Osteocyte (in vitro differentiated cells): ENCODE measurements at regions not wholly inside any gene's neighbourhood (a gene's known extent, or its start where the extent isn't known, plus 50 kb on each side); places are given as distances from the start of the nearest gene placed in this dataset.

Experiments
- DNase-seq: peaks from one replicate; pipeline ENCODE4 v3.0.0; 2021; ENCODE audit warnings: mixed read lengths; ENCODE audit not compliant: unreplicated experiment; ENCODE audit errors: extremely low spot score
- H3K27ac Mint-ChIP-seq: one replicate; pipeline ENCODE4 v1.8.0; 2021; ENCODE audit warnings: mild to moderate bottlenecking, mixed read lengths; ENCODE audit not compliant: unreplicated experiment
- H3K27me3 Mint-ChIP-seq: one replicate; pipeline ENCODE4 v1.8.0; 2021; ENCODE audit warnings: mixed read lengths; ENCODE audit not compliant: unreplicated experiment
- H3K36me3 Mint-ChIP-seq: one replicate; pipeline ENCODE4 v1.8.0; 2021; ENCODE audit warnings: mixed read lengths; ENCODE audit not compliant: unreplicated experiment
- H3K4me1 Mint-ChIP-seq: one replicate; pipeline ENCODE4 v1.8.0; 2021; ENCODE audit warnings: mixed read lengths; ENCODE audit not compliant: unreplicated experiment
- H3K4me3 Mint-ChIP-seq: one replicate; pipeline ENCODE4 v1.8.0; 2021; ENCODE audit warnings: mild to moderate bottlenecking, moderate library complexity, mixed read lengths; ENCODE audit not compliant: unreplicated experiment
- H3K9me3 Mint-ChIP-seq: one replicate; pipeline ENCODE4 v1.8.0; 2021; ENCODE audit warnings: mixed read lengths; ENCODE audit not compliant: unreplicated experiment
- TF ChIP-seq, protein P1 (sequence below): fragments of 200-600 bp; sonication (generic); IDR thresholded peaks from 2 replicates; pipeline ENCODE4 v1.5.0; 2021; ENCODE audit warnings: antibody characterized with exemption, mild to moderate bottlenecking, moderate library complexity

DNA sequence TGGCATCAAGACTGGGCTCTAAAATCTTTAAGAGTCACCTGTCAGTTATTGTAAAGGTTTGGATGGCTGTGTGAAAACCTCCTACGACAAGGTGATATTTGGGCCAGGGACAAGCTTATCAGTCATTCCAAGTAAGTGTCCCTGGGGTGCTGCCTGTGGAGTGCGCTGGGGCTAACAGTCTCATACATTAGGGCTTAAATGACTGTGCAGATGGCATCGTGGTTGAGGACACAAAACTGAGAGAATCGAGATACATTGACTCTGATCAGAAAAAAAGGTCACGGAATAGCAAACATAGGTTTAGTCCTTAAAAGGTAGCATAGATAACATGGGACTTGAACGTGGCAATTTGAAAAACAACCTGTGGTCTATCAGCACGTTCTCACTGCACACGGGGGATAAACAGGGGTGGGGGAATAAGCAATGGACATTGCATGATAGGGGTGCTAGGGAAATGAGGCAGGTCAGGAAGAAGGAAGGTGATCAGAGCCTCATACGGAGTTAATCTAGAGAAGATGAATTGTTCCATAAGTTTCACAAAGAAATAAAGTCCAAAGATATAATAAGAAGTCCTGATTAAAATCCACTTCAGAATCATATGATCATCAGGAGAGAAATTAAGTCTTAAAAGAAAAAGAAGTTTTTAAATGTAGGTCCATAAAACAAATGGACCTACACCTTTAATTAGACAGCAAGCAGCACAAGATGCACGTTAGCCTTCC lies 100.3 kb downstream of the DAD1 start:
- Mint-ChIP-seq H3K36me3 (no peaks in the 10 kb centered on the region), H3K27ac (no peak overlapping the region), H3K9me3 (no peaks in the 10 kb centered on the region), H3K27me3 (peaks cover 24% of the 10 kb centered on the region), H3K4me3 (no peak overlapping the region), H3K4me1 (peaks cover 41% of the 10 kb centered on the region)
- TF ChIP-seq, protein P1, sequence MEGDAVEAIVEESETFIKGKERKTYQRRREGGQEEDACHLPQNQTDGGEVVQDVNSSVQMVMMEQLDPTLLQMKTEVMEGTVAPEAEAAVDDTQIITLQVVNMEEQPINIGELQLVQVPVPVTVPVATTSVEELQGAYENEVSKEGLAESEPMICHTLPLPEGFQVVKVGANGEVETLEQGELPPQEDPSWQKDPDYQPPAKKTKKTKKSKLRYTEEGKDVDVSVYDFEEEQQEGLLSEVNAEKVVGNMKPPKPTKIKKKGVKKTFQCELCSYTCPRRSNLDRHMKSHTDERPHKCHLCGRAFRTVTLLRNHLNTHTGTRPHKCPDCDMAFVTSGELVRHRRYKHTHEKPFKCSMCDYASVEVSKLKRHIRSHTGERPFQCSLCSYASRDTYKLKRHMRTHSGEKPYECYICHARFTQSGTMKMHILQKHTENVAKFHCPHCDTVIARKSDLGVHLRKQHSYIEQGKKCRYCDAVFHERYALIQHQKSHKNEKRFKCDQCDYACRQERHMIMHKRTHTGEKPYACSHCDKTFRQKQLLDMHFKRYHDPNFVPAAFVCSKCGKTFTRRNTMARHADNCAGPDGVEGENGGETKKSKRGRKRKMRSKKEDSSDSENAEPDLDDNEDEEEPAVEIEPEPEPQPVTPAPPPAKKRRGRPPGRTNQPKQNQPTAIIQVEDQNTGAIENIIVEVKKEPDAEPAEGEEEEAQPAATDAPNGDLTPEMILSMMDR: no peak
- DNase-seq: no peak

GRCh38 chr14:22487941-22488340 lies 101.1 kb downstream of the DAD1 start:
- Mint-ChIP-seq H3K27ac (no peak overlapping the region), H3K27me3 (peaks cover 21% of the 10 kb centered on the region)

GRCh38 chr14:22487401-22487800 lies 101.6 kb downstream of the DAD1 start:
- H3K36me3 Mint-ChIP-seq: no peaks in the 10 kb centered on the region
- H3K27ac Mint-ChIP-seq: no peak overlapping the region
- H3K4me1 Mint-ChIP-seq: peaks cover 48% of the 10 kb centered on the region
- no peak overlapping the region for H3K4me3 Mint-ChIP-seq
- peaks cover 21% of the 10 kb centered on the region for H3K27me3 Mint-ChIP-seq
- TF ChIP-seq, protein P1: no peak
- H3K9me3 Mint-ChIP-seq: no peaks in the 10 kb centered on the region
- DNase-seq: no peak

More at GRCh38 chr14:22487941-22488340, 101.1 kb downstream of the DAD1 start:
- TF ChIP-seq, protein P1: no peak
- no peak for DNase-seq
- no peak overlapping the region for H3K4me3 Mint-ChIP-seq
- H3K4me1 Mint-ChIP-seq: peaks cover 47% of the 10 kb centered on the region
- no peaks in the 10 kb centered on the region for H3K9me3 Mint-ChIP-seq
- H3K36me3 Mint-ChIP-seq: no peaks in the 10 kb centered on the region

DNA sequence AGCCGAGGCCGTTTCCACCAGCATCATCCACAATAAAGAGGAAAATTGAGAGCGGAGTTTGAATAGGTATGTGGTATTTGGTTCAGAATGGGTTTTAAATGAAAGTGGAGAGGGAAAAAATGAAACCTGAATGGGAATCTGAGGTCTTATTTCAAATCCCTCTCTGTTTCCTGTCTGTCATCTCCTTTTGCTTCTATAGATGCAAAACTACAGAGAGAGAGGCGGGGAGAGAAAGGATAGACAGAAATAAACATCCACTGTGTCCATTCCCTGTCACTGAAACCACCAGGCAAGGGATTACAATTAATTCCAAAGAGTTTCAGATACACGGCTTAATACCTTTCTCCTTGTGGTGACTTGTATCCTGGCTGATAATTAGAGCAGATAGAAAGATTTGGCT lies 102.3 kb downstream of the DAD1 start:
- Mint-ChIP-seq H3K27me3 (peaks cover 18% of the 10 kb centered on the region), H3K9me3 (no peaks in the 10 kb centered on the region), H3K4me1 (peaks cover 53% of the 10 kb centered on the region), H3K4me3 (no peak overlapping the region), H3K36me3 (no peaks in the 10 kb centered on the region), H3K27ac (no peak overlapping the region)
- no peak for DNase-seq
- TF ChIP-seq, protein P1: no peak

DNA sequence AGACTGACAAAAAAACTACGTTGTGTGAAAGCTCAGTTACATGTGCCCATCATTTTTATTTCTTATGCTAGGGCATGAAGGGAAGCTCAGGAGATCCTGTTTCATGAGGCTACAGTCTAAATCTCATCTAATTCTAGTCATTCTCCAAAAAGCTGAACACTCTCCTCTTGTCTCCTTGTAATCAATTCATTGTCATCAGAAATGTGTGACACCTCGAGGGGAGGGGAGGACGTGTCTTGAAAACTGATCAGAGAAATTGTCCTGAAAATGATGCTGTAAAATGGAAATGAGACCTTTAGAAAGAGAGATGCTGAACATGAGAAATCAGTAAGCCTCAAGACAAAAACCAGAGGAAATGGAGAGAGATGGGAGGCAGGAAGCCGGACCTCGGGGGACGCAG lies 103.4 kb downstream of the DAD1 start:
- H3K4me3 Mint-ChIP-seq: no peak overlapping the region
- H3K9me3 Mint-ChIP-seq: no peaks in the 10 kb centered on the region
- DNase-seq: no peak
- peaks cover 13% of the 10 kb centered on the region for H3K27me3 Mint-ChIP-seq
- peak overlapping the region; percentile 72 for H3K27ac Mint-ChIP-seq
- no peaks in the 10 kb centered on the region for H3K36me3 Mint-ChIP-seq
- peaks cover 59% of the 10 kb centered on the region for H3K4me1 Mint-ChIP-seq
- TF ChIP-seq, protein P1: no peak
